MM.1S (cell line): ENCODE measurements at regions not wholly inside any gene's neighbourhood (a gene's known extent, or its start where the extent isn't known, plus 50 kb on each side); places are given as distances from the start of the nearest gene placed in this dataset.

Experiments used
- CTCF ChIP-seq: fragments of 300-600 bp; sonication (generic); IDR thresholded peaks from 2 replicates; pipeline ENCODE4 v1.5.1; 2016; ENCODE audit warnings: antibody characterized with exemption, low read length, mixed read lengths
- EZH2 ChIP-seq: fragments of 300-600 bp; sonication (generic); optimal IDR thresholded peaks from 2 replicates; pipeline ENCODE3; 2017; ENCODE audit warnings: low read depth, mild to moderate bottlenecking, antibody characterized with exemption, low read length, mixed read lengths

- no peak for TF ChIP-seq CTCF
- TF ChIP-seq EZH2 = no peak
These were observed 634.6 kb upstream of the CNTNAP2 start for GRCh38 chr7:145481985-145482384.
